ENCODE measurements at regions not wholly inside any gene's neighbourhood (a gene's known extent, or its start where the extent isn't known, plus 50 kb on each side); places are given as distances from the start of the nearest gene placed in this dataset.
"Not testable (repeated sequence)": the region's sequence is repeated elsewhere in the genome, so short reads cannot be mapped to it uniquely, and the experiment has no call there.

- not testable (repeated sequence) for TF ChIP-seq POLR2AphosphoS5 (IDR thresholded peaks at IDR 0.05; ENCODE audit: low read depth, low read length); POLR2A (IDR thresholded peaks at IDR 0.05; ENCODE audit: low read depth, low read length); TAF1 (IDR thresholded peaks at IDR 0.05; ENCODE audit: borderline replicate concordance, low read depth, low read length)
Observed at GRCh38 chr14:105911848-105912292, 385.5 kb downstream of the TMEM121 start.
